Endodermal cell (in vitro differentiated cells): ENCODE measurements at regions not wholly inside any gene's neighbourhood (a gene's known extent, or its start where the extent isn't known, plus 50 kb on each side); places are given as distances from the start of the nearest gene placed in this dataset.

ENCODE experiments used
- DNase-seq: peaks from one replicate; pipeline ENCODE4 v3.0.0-alpha.2; 2017
- H3K27ac ChIP-seq: 2 replicates; pipeline ENCODE4 v1.5.1; 2013; ENCODE audit warnings: mild to moderate bottlenecking, low read depth, low read length, moderate library complexity
- H3K27me3 ChIP-seq: 2 replicates; pipeline ENCODE4 v1.6.1; 2013; ENCODE audit warnings: mild to moderate bottlenecking, low read length, moderate library complexity; ENCODE audit not compliant: insufficient read depth, control insufficient read depth, poor library complexity, severe bottlenecking
- H3K36me3 ChIP-seq: 2 replicates; pipeline ENCODE4 v1.7.0; 2013; ENCODE audit warnings: mild to moderate bottlenecking, low read length, moderate library complexity; ENCODE audit not compliant: control insufficient read depth, insufficient read depth
- H3K4me1 ChIP-seq: one replicate; pipeline ENCODE4 v1.7.0; 2013; ENCODE audit warnings: low read length; ENCODE audit not compliant: control insufficient read depth, insufficient read depth
- H3K4me3 ChIP-seq: 2 replicates; pipeline ENCODE4 v1.5.1; 2013; ENCODE audit warnings: mild to moderate bottlenecking, low read length, moderate library complexity
- H3K9ac ChIP-seq: 2 replicates; pipeline ENCODE4 v1.6.1; 2013; ENCODE audit warnings: mild to moderate bottlenecking, low read length, moderate library complexity; ENCODE audit not compliant: poor library complexity, severe bottlenecking; ENCODE audit errors: extremely low read depth
- H3K9me3 ChIP-seq: 2 replicates; pipeline ENCODE4 v1.6.1; 2013; ENCODE audit warnings: mild to moderate bottlenecking, low read length, moderate library complexity; ENCODE audit not compliant: control insufficient read depth
- H3K27ac Mint-ChIP-seq: 2 replicates; pipeline ENCODE4 v1.8.0; 2020; ENCODE audit warnings: mixed read lengths
- H3K27me3 Mint-ChIP-seq: 2 replicates; pipeline ENCODE4 v1.8.0; 2021; ENCODE audit warnings: mild to moderate bottlenecking, mixed read lengths; ENCODE audit not compliant: insufficient read depth
- H3K36me3 Mint-ChIP-seq: 2 replicates; pipeline ENCODE4 v1.8.0; 2020; ENCODE audit warnings: low read depth, mixed read lengths
- H3K4me1 Mint-ChIP-seq: 2 replicates; pipeline ENCODE4 v1.8.0; 2020; ENCODE audit warnings: mixed read lengths
- H3K4me3 Mint-ChIP-seq: 2 replicates; pipeline ENCODE4 v1.8.0; 2020; ENCODE audit warnings: mild to moderate bottlenecking, moderate library complexity, mixed read lengths
- H3K9me3 Mint-ChIP-seq: 2 replicates; pipeline ENCODE4 v1.8.0; 2020; ENCODE audit warnings: mild to moderate bottlenecking, mixed read lengths
- CTCF ChIP-seq: fragments of 200-600 bp; sonication (generic); conservative IDR thresholded peaks from 2 replicates; pipeline ENCODE4 v1.5.0; 2021; ENCODE audit warnings: antibody characterized with exemption, mild to moderate bottlenecking
- WGBS, 2 experiments: methylation state at CpG; one replicate each; pipeline versions ENCODE4 v1.1.5 to v1.1.7; 2013; ENCODE audit warnings: missing lambda C conversion rate in 2 of 2, mixed read lengths in 1 of 2; ENCODE audit not compliant: insufficient coverage in 1 of 2, insufficient read length in 1 of 2; 5-methylcytosine and 5-hydroxymethylcytosine counted together

DNA sequence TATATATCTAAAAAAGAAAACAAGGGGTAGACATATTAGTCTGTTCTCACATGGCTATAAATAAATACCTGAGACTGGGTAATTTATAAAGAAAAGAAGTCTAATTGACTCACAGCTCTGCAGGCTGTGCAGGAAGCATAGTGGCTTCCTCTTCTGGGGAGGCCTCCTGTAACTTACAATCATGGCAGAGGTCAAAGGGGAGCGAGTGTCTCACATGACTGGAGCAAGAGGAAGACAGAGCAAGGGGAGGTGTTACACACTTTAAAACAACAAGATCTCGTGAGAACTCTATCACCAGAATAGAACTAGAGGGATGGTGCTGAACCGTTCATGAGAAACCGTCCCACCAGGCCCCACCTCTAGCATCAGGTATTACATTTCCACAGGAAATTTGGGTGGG is 616.8 kb downstream of the TLE4 start:
- Histone ChIP-seq H3K36me3 (no peaks in the 10 kb centered on the region), H3K27me3 (no peaks in the 10 kb centered on the region), H3K27ac (no peak overlapping the region), H3K9ac (no peak overlapping the region), H3K4me1 (peaks cover 3% of the 10 kb centered on the region), H3K9me3 (no peaks in the 10 kb centered on the region), H3K4me3 (no peak overlapping the region)
- no peak for TF ChIP-seq CTCF
- DNase-seq = no peak
- 77 to 94% methylated on average over 3 to 4 of the region's 4 CpGs for WGBS, 2 experiments
- no peaks in the 10 kb centered on the region for H3K36me3 Mint-ChIP-seq
- no peak overlapping the region for H3K4me3 Mint-ChIP-seq
- peaks cover 13% of the 10 kb centered on the region for H3K9me3 Mint-ChIP-seq
- H3K27ac Mint-ChIP-seq = no peak overlapping the region
- no peaks in the 10 kb centered on the region for H3K27me3 Mint-ChIP-seq
- H3K4me1 Mint-ChIP-seq = peaks cover 2% of the 10 kb centered on the region

GRCh38 chr9:80185112-80185738 is 613.5 kb downstream of the TLE4 start:
- no peak overlapping the region for H3K4me3 ChIP-seq
- no peak overlapping the region for H3K4me3 Mint-ChIP-seq
- no peaks in the 10 kb centered on the region for H3K4me1 Mint-ChIP-seq
- H3K27me3 ChIP-seq = no peaks in the 10 kb centered on the region
- H3K36me3 ChIP-seq = no peaks in the 10 kb centered on the region
- H3K9ac ChIP-seq = no peak overlapping the region
- no peaks in the 10 kb centered on the region for H3K36me3 Mint-ChIP-seq
- no peak for DNase-seq
- H3K27ac Mint-ChIP-seq = no peak overlapping the region
- no peak for TF ChIP-seq CTCF
- H3K27ac ChIP-seq = no peak overlapping the region
- no peaks in the 10 kb centered on the region for H3K27me3 Mint-ChIP-seq
- H3K4me1 ChIP-seq = no peaks in the 10 kb centered on the region
- peaks cover 9% of the 10 kb centered on the region for H3K9me3 ChIP-seq
- 94 to 100% methylated on average over 11 to 27 of the region's 27 CpGs for WGBS, 2 experiments
- peaks cover 28% of the 10 kb centered on the region for H3K9me3 Mint-ChIP-seq

GRCh38 chr9:80177949-80178480 is 606.2 kb downstream of the TLE4 start:
- H3K27ac Mint-ChIP-seq = no peak overlapping the region
- Histone ChIP-seq H3K9ac (no peak overlapping the region), H3K27ac (no peak overlapping the region), H3K36me3 (no peaks in the 10 kb centered on the region), H3K4me1 (no peaks in the 10 kb centered on the region), H3K27me3 (no peaks in the 10 kb centered on the region), H3K9me3 (peaks cover 13% of the 10 kb centered on the region), H3K4me3 (no peak overlapping the region)
- no peak for DNase-seq
- WGBS, 2 experiments = 82 to 89% methylated on average over 1 to 2 of the region's 2 CpGs
- H3K27me3 Mint-ChIP-seq = no peaks in the 10 kb centered on the region
- TF ChIP-seq CTCF = no peak
- no peaks in the 10 kb centered on the region for H3K4me1 Mint-ChIP-seq
- no peak overlapping the region for H3K4me3 Mint-ChIP-seq
- H3K9me3 Mint-ChIP-seq = peaks cover 35% of the 10 kb centered on the region
- no peaks in the 10 kb centered on the region for H3K36me3 Mint-ChIP-seq
